NT2/D1 (cell line): ENCODE measurements at regions not wholly inside any gene's neighbourhood (a gene's known extent, or its start where the extent isn't known, plus 50 kb on each side); places are given as distances from the start of the nearest gene placed in this dataset.

Source experiments
- DNase-seq: peaks from one replicate; pipeline ENCODE4 v3.0.0-alpha.2; 2011; ENCODE audit warnings: low read depth, low spot score
- H3K27me3 ChIP-seq: 2 replicates; pipeline ENCODE4 v1.6.0; 2011; ENCODE audit warnings: mild to moderate bottlenecking; ENCODE audit not compliant: insufficient read length, insufficient read depth
- H3K36me3 ChIP-seq: 2 replicates; pipeline ENCODE4 v1.6.1; 2011; ENCODE audit warnings: mild to moderate bottlenecking, low read length, mixed read lengths; ENCODE audit not compliant: insufficient read depth, insufficient read length
- H3K4me1 ChIP-seq: 2 replicates; pipeline ENCODE4 v1.5.1; 2011; ENCODE audit not compliant: insufficient read depth, insufficient read length
- H3K4me3 ChIP-seq: 2 replicates; pipeline ENCODE4 v1.5.1; 2011; ENCODE audit warnings: low read depth; ENCODE audit not compliant: insufficient read length
- H3K9ac ChIP-seq: 2 replicates; pipeline ENCODE4 v1.6.0; 2011; ENCODE audit warnings: low read depth; ENCODE audit not compliant: insufficient read length
- H3K9me3 ChIP-seq: 2 replicates; pipeline ENCODE4 v1.5.1; 2011; ENCODE audit warnings: mild to moderate bottlenecking, low read length; ENCODE audit not compliant: insufficient read depth
- SUZ12 ChIP-seq: IDR thresholded peaks from 2 replicates; pipeline ENCODE4 v1.6.1; 2011; ENCODE audit not compliant: insufficient read length, insufficient read depth; ENCODE audit errors: extremely low read depth
- YY1 ChIP-seq: IDR thresholded peaks from 2 replicates; pipeline ENCODE4 v1.6.1; 2011; ENCODE audit not compliant: insufficient read length, insufficient read depth
- ZNF274 ChIP-seq: IDR thresholded peaks from 2 replicates; pipeline ENCODE4 v1.6.1; 2011; ENCODE audit warnings: mild to moderate bottlenecking, low read depth, low read length

DNA sequence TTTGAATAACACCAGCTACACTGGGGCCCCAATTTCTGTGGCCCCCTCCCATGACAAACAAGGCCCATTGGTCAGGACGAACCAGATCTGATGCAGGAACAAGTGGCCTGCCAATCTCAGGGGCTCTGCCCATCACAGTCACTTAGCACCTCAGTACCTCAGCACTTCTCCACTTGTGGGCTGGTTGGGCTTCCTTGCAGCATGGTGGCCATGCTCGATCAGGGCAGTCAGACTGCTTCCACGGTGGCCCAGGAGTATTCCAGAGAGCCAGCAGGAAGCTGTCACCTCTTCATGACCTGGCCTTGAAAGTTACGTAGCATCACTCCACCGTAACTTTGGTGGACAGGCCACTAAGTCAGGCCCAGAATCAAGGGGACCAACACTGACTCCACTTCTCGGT is 206.5 kb downstream of the AUH start:
- Histone ChIP-seq H3K9me3 (peaks cover 17% of the 10 kb centered on the region; the same call in 1 of the 2 replicates), H3K4me3 (no peak overlapping the region), H3K27me3 (no peaks in the 10 kb centered on the region), H3K9ac (no peak overlapping the region), H3K4me1 (peaks cover 1% of the 10 kb centered on the region), H3K36me3 (no peaks in the 10 kb centered on the region)
- TF ChIP-seq YY1, result no peak
- TF ChIP-seq SUZ12, result no peak
- TF ChIP-seq ZNF274, result no peak
- DNase-seq, result no peak

DNA sequence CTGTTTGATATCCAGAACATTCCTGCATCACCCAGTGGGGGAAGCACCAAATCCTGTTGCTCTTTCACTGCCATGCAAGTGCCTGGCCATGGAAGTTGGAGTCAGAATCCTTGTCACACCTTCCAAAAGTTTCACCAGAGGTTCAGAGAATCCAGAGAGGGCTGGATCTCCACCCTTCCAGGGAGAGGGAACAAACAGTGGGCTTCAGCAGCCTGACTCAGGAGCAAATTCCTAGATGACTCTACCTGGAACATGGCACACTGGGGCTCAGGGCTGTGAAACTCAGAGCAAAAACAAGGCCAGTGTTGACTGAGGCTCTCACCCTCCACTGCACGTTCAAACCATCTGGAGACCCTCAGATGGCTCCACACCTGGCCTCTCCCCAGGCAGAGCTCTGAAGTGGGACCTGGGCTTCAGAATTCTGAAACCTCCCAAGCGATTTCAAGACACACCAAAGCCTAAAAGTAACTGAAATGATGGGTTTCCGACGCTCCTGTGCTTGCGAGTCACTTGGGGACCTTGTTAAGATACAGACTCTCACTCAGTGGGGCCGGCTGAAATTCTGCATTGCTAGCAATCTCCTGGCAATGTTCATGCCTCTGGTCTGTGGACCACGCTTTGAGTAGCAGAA is 205.9 kb downstream of the AUH start:
- H3K27me3 ChIP-seq, result no peaks in the 10 kb centered on the region
- peaks cover 11% of the 10 kb centered on the region; the same call in 1 of the 2 replicates for H3K9me3 ChIP-seq
- DNase-seq, result no peak
- H3K9ac ChIP-seq, result no peak overlapping the region
- no peak for TF ChIP-seq ZNF274
- no peak for TF ChIP-seq YY1
- no peak for TF ChIP-seq SUZ12
- H3K36me3 ChIP-seq, result no peaks in the 10 kb centered on the region
- H3K4me1 ChIP-seq, result peaks cover 3% of the 10 kb centered on the region
- no peak overlapping the region for H3K4me3 ChIP-seq

DNA sequence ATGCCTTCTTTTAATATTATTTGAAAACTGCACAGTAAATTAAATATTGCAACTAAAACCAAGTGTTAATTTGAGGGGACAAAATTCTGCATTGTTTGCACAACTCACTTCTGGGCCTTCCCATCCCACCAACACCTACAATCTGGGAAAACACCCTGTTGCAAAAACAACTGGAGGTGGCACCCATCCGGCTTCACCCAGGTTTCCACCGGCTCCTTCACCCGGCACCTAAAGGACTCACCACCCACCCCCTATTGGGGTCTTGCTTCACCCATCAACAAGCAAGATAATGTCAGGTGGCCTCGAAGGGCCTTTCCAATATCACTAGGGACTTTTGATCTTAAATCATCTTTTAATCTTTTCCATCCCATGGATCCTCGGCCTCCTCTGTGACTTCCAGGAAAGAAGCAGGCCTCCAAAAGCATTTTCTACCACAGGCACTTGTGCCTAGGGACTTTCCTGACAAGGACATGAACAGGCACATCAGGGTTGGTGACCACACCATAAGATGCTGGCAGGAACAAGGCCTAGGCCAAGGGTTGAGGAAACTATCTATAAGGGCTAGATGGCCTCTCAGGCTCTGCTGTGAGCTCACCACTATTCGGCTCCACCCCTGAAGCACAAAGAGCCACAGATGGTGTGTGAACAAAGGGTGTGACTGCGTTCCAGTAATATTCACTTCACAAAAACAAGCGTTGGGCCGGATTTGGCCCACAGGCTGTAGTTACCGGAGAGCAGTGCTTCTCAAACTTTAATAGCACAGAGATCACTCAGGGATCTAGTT is 205.1 kb downstream of the AUH start:
- Histone ChIP-seq H3K9ac (no peak overlapping the region), H3K4me3 (no peak overlapping the region), H3K27me3 (no peaks in the 10 kb centered on the region), H3K36me3 (no peaks in the 10 kb centered on the region), H3K4me1 (peaks cover 3% of the 10 kb centered on the region), H3K9me3 (peaks cover 8% of the 10 kb centered on the region; the same call in 1 of the 2 replicates)
- TF ChIP-seq YY1, result no peak
- TF ChIP-seq SUZ12, result no peak
- TF ChIP-seq ZNF274, result no peak
- no peak for DNase-seq

DNA sequence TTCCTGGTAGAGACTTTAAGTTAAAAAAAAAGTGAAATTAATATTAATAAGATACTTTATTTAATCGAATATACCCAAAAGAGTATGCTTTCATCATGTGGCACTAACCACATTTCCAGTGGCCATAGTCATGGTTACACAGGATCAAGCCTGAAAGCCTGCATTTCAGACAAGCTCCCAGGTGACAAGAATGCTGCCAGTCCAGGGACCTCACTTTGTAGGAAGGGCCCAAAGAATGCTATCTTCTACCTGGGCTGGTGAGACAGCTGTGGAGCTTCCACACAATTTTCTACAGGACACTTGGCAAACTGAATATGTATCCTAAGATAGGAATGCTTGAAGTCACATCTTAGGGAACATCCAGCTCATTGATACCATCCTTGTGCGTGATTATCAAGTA is 203.8 kb downstream of the AUH start:
- Histone ChIP-seq H3K4me1 (peaks cover 9% of the 10 kb centered on the region), H3K9me3 (peaks cover 5% of the 10 kb centered on the region; the same call in 1 of the 2 replicates), H3K36me3 (no peaks in the 10 kb centered on the region), H3K27me3 (no peaks in the 10 kb centered on the region), H3K4me3 (no peak overlapping the region), H3K9ac (no peak overlapping the region)
- TF ChIP-seq YY1 (no peak), SUZ12 (no peak), ZNF274 (no peak)
- no peak for DNase-seq

DNA sequence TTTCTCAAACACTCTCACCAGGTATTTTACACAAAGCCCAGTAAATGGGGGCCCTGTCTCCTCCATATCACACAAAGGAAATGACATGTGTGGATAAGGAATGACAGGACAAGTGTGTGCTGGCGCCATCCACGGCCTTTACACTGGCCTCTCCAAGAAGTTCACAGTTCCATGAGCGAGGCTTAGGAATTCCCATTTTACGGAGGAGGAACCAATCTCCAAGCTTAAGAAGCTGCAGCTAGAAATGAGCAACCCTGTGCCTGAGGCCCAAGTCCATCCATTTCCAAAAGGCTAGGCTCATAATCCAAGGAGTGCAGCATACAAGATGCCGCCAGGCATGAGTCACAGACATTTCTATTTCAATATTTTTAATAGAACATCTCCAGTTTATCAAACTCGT is 203.4 kb downstream of the AUH start:
- Histone ChIP-seq H3K9ac (no peak overlapping the region), H3K4me1 (peaks cover 12% of the 10 kb centered on the region), H3K4me3 (no peak overlapping the region), H3K27me3 (no peaks in the 10 kb centered on the region), H3K9me3 (peaks cover under 1% of the 10 kb centered on the region; the same call in 1 of the 2 replicates), H3K36me3 (no peaks in the 10 kb centered on the region)
- no peak for DNase-seq
- TF ChIP-seq SUZ12 (no peak), YY1 (no peak), ZNF274 (no peak)

DNA sequence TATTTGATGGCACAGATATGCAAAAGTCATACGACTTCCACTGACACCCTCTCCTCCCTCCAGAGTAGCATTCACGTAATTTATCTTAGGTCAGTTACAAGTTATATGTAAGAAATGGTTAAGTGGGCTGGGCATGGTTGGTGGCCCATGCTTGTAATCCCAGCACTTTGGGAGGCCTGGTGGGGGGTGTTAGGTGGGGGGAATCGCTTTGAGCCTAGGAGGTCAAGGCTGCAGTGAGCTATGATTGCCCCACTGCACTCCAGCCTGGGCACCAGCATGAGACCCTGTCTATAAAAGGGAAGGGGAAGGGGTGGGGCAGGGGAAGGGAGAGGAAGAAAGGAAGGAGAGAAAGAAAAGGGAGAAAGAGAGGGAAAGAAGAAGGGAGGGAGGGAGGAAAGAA is 202.8 kb downstream of the AUH start:
- Histone ChIP-seq H3K27me3 (no peaks in the 10 kb centered on the region), H3K4me1 (peaks cover 14% of the 10 kb centered on the region), H3K9ac (no peak overlapping the region), H3K9me3 (no peaks in the 10 kb centered on the region), H3K36me3 (no peaks in the 10 kb centered on the region), H3K4me3 (no peak overlapping the region)
- TF ChIP-seq SUZ12, result no peak
- no peak for TF ChIP-seq YY1
- TF ChIP-seq ZNF274, result no peak
- no peak for DNase-seq

DNA sequence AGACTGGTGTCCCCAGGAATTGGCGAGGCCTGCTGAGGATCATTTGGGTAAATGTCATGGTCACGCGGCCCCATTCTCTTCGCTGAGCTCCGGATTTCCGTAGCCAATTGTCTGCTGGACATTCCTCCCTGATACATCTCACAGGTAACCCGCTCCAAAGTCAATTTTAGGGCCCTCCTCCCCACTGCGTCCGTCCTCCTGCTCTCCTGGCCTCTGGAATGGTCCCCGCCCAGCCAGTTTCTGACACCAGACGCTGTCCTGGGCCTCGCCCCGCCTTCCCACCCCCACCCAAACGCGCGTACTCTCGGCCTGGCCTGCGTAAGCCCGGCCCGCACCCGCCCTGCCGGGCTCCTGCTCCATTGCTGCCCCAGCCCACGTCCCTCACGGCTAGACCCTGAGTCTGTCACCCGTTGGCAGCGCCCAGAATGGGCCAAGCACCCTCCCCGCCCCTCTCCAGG is 202.0 kb downstream of the AUH start:
- Histone ChIP-seq H3K9me3 (no peaks in the 10 kb centered on the region), H3K36me3 (no peaks in the 10 kb centered on the region), H3K4me1 (peaks cover 16% of the 10 kb centered on the region), H3K27me3 (no peaks in the 10 kb centered on the region), H3K9ac (no peak overlapping the region), H3K4me3 (no peak overlapping the region)
- TF ChIP-seq YY1, result no peak
- no peak for TF ChIP-seq SUZ12
- DNase-seq, result no peak
